Stimulated activated CD4-positive, alpha-beta T cell treated with anti-CD3 and anti-CD28 coated beads, TNF-alpha, amount 100 ng/mL, for 1 hour (primary cell): ENCODE measurements at regions not wholly inside any gene's neighbourhood (a gene's known extent, or its start where the extent isn't known, plus 50 kb on each side); places are given as distances from the start of the nearest gene placed in this dataset.
"Not testable (repeated sequence)": the region's sequence is repeated elsewhere in the genome, so short reads cannot be mapped to it uniquely, and the experiment has no call there.

Source experiments
- DNase-seq, 3 donors: peaks; one replicate each; pipeline ENCODE4 v3.0.0-alpha.2; 2020; ENCODE audit warnings: low read depth in 3 of 3, low spot score in 1 of 3

DNA sequence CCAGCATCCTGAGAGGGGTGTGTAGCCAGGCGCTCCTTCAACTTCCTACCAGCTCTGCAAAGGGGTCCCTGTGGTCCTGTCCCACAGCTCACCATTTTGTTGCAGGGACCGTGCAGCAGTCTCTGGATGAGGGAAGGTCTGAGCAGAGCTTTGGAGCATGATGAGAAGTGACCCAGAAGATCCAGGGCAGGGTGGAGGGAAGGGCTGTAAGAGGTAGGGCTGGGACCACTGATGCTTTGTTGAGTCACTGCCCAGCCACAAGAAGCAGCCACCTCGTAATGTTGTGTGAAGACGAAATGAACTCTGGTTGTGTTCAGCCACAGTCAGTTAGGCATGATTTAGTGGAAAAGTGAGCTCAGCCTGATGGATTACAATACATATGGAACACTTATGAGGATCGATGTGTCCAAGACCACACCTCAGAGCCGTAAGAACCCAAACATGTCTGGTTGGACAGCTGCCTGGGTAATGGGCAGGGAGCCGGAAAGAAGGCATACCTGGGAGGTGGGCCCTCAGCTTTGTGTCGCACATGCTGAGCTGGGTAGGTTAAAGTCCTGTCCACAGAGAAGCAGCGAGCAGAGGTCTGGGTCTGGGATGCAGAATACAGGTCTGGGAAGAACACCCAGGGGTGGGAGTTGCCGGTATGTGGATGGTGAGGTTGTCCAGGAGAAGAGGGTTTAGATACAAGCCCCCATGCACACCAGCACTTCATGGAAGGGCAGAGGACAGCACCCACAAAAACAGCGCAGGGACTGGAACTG lies 250.1 kb downstream of the GADD45G start:
- DNase-seq: no peak

DNA sequence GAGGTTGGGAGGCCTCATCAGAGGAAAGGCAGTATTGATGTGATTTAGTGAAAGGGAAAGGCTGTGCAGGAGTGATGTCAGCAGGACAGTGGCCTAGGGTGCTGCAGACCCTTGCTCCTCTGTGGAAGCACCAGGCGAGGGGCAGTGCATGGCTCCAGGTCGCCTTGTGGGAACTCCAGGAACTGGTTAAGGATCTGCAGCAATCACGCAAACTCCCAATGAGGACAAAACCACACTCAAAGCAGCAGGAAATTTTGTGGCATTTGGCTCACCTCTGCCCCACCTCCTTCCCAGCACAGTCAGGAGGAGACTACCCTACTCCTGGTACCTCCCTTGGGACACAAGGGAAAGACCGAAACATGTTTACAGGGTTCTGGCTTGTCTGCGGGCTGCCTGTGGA lies 251.5 kb downstream of the GADD45G start:
- DNase-seq: not testable (repeated sequence)

GRCh38 chr9:89856950-89857349 lies 252.1 kb downstream of the GADD45G start:
- not testable (repeated sequence) for DNase-seq

- not testable (repeated sequence) for DNase-seq
These were observed 255.0 kb downstream of the GADD45G start for GRCh38 chr9:89859842-89860241.

DNA sequence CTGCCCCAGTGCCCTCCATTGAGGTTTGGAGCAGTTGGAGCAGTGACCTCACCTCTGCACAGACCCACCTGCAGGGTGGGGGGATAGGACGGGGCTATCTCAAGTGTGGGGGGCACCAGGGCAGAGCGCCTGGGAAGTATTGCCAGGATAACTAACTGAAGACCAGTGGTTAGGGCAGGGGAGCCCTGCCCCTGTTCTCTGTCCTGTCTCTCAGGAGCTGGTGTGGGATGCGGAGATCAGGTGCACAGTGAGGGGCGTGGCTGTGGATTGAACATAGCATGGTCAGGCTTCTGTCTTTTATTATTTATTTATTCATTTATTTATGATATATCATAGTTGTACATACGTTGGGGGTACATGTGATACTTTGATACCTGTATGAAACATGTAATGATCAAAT lies 256.6 kb downstream of the GADD45G start:
- DNase-seq: not testable (repeated sequence)

- no peak for DNase-seq
These were observed 257.5 kb downstream of the GADD45G start for GRCh38 chr9:89862316-89862715.

DNA sequence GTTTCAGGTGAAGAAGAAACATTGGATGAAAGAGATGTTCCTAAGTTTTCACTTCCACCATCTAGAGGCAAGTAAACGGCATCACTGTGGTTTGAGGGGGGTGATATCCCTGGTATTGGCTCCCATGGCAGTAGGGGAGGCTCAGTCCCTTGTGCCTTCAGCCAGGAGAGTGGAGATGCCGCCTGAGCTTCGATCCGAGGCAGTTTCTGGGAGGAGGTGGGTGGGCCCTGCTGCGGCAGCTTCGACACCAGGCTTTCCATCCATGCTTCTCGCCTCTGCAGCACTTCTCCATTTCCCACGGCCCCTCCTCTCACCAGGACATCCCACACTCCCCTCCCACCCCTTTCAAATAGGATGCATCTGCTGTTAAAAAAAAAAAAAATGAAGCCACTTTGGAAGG lies 258.3 kb downstream of the GADD45G start:
- no peak for DNase-seq

- no peak for DNase-seq
These were observed 259.0 kb downstream of the GADD45G start for GRCh38 chr9:89863837-89864236.

DNA sequence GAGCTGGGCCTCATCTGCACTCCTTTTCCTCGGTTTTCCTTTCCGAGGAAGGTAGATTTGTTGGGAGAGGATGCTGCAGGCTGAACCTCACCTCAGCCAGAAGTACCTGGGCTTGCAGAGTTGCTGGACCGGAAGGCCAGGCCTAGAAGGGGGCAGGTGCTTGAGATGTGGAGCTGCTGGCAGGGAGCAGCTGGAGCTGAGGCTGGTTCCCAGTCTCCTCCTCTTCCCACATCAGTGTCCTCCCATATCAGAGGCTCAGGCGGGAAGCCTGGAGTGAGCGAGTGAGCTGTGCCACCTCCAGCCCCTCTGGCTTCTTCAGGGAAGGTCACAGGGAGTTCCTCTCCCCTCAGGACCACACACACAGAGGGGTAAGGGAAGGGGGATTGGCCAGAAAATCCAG lies 259.4 kb downstream of the GADD45G start:
- DNase-seq: no peak

DNA sequence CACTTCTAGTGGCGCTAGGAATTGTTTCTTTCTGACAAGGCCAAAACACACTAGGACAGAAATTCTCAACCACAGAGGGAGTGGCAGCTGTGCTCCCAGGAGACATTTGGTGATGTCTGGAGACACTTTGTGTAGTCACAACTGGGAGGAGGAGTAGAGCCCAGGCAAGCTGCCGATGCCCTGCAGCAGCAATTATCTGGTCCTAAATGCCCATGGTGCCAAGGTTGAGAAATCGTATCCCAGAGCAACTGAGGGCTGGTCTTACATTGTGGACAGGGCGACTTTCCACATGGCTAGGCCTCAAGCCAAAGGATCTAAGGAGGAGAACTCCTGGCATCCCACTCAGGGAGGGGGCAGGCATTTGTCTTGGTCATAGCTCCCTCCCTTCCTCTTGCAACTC lies 259.9 kb downstream of the GADD45G start:
- no peak for DNase-seq

DNA sequence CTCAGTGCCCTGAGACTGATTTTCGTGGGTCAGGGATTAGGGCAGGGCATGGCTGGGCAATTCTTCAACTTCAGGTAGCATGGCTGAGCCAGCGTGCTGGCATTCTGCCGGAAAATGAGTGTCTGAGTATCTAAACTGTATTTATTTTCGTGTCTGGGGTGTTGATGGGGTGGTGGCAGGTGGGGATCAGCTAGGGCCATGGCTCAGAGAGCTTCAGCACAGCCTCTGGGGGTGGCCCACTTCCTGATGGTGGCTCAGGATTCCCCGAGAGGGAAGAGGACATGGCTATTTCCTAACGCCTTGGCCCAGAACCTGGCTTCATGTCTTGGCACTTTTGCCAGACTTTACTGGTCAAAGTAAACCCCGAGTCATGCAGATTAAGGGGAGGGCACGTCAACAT lies 260.5 kb downstream of the GADD45G start:
- no peak for DNase-seq

GRCh38 chr9:89865981-89866380 lies 261.2 kb downstream of the GADD45G start:
- DNase-seq: no peak

DNA sequence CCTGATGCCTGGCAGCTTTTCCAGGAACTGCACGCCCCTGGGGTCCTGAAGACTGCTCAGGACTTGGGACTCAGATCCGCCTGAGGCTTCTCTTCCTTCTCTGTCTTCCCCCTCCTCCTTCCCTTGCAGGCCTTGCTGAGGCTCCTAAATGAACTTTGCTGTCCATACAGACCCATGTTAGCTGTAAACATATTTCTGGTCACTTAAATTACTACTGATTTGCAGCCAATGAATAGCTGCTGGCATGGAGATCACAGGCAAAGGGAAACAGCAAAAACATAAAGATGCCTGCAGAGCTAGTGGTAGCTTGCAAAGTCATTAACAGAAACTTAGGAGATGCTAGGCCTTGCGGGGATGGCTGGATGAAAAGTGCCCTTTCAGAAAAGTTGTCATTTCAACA lies 261.9 kb downstream of the GADD45G start:
- DNase-seq: no peak

DNA sequence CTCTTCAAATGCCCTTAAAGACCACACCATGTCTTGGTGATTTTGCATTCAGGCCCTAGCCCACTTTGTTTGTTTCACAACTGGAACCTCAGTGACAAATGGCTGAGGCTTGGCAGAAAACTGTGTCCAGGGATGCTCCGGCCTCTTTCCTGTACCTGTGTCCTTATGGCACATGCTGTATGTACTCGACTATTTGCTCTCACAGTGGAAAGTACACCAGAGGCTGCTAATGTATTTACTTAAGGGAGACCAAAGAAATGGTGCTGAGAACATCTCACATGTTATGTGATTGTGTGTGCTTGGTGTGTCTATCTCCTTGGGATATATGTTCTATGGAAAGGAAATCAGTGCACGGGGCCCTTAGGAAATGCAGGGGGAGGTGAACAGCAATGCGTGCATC lies 263.3 kb downstream of the GADD45G start:
- DNase-seq: no peak

GRCh38 chr9:89869793-89870580 lies 265.2 kb downstream of the GADD45G start:
- no peak for DNase-seq

DNA sequence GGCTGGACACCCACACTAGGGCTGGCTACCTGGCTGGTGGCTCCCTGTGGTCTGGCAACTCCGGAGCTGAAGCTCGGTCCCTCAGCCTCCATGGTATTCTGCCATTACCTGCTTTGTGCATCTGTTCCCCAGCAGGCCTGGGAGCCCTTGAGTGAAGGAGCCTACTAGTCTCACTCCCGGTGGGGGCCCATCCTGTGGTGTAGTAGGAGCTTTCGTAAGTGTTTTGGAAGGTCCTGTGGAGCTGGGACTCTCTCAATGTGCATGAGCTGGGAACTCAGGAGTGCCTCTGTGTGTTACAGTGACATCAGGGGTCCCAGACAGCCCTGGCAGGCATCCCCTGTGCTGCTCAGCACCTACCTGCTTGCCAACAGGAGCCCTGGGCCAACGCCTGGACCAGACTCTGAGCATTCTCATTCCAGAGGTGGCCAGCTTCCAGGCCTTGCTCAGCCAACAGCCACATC lies 267.1 kb downstream of the GADD45G start:
- DNase-seq: no peak

DNA sequence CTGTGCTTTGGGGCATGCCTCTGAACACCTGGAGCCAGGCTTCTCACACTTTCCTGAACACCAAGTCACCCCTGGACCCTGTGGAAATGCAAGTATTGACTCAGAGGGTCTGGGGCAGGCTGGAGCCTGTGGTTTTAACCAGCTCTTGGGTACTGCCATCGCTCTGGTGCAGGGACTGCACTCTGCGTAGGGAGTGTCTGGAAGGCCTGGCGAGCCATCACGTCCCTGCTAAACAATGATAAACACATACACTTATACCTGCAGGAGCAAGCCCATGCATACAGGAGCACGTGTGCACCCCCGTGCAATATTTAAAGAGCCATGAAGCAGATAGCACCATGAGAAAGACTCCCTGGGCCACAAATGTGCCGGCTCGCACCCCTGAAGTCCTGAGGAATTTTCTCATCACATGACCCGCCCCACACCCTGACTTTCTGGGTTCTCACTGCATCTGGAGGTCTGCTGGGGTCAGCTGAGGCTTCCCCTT lies 267.7 kb downstream of the GADD45G start:
- DNase-seq: no peak

DNA sequence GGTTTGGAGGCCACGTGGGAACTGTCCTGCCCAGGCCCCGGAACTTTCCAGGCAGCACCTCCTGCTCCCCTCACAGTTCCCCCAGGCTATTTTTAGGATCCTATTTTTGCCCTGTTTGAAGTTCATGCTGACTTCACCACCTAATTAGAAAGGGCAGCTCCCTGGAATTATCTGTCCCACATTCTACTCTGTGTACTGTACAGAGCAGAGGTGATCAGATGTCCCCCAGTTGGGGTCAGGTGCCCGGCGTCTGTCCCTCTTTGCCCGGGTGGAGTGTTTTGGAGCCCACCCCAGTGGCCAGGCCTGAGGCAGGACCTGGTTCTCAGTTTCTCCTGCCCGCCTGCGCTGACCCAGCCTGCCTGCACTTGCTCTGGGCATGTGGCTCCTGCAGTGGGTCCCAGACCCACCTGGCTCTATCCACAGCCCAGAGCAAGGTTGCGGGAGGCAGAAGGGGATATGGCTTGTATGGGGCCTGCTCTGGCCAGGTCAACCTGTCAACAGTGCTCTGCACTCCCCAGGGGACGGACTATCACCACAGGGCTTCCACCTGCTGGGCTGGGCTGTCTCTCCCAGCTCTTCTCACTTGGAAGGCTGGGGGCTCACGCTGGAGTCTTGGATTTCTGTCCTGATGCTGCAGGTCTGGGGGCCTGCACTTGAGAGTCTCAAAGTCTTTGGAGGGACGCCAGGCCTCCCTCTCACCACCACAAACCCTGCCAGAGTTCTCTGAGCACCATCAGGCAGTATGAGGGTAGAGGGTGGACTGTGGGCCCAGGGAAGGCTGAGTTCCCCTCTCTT lies 268.3 kb downstream of the GADD45G start:
- no peak for DNase-seq

- DNase-seq: no peak
These were observed 269.0 kb downstream of the GADD45G start for GRCh38 chr9:89873801-89874200.

GRCh38 chr9:89874351-89875321 lies 269.8 kb downstream of the GADD45G start:
- DNase-seq: no peak
